COR-L47 (cell line): ENCODE measurements at regions not wholly inside any gene's neighbourhood (a gene's known extent, or its start where the extent isn't known, plus 50 kb on each side); places are given as distances from the start of the nearest gene placed in this dataset.
"Not testable (repeated sequence)": the region's sequence is repeated elsewhere in the genome, so short reads cannot be mapped to it uniquely, and the experiment has no call there.

Experiments used
- DNase-seq: peaks from one replicate; lab custom pipeline; 2025; lab: John Stamatoyannopoulos, UW

GRCh38 chr14:104230946-104231345 is 92.6 kb downstream of the KIF26A start:
- no peak for DNase-seq

GRCh38 chr14:104232070-104232484 is 93.7 kb downstream of the KIF26A start:
- no peak for DNase-seq

- DNase-seq = not testable (repeated sequence)
These were observed 95.8 kb downstream of the KIF26A start for GRCh38 chr14:104234007-104234786.

GRCh38 chr14:104235686-104236085 is 97.3 kb downstream of the KIF26A start:
- no peak for DNase-seq

- no peak for DNase-seq
These were observed 99.5 kb downstream of the KIF26A start for GRCh38 chr14:104237651-104238423.

GRCh38 chr14:104238424-104239184 is 100.2 kb downstream of the KIF26A start:
- DNase-seq = no peak

GRCh38 chr14:104239185-104239775 is 100.9 kb downstream of the KIF26A start:
- DNase-seq = no peak

GRCh38 chr14:104239861-104240301 is 101.5 kb downstream of the KIF26A start:
- DNase-seq = no peak

GRCh38 chr14:104240434-104241157 is 102.2 kb downstream of the KIF26A start:
- DNase-seq = peak; percentile 98

GRCh38 chr14:104243200-104243599 is 104.8 kb downstream of the KIF26A start:
- DNase-seq = no peak

GRCh38 chr14:104244221-104245011 is 106.0 kb downstream of the KIF26A start:
- DNase-seq = no peak

GRCh38 chr14:104245075-104245474 is 106.7 kb downstream of the KIF26A start:
- DNase-seq = no peak

- no peak for DNase-seq
These were observed 107.3 kb downstream of the KIF26A start for GRCh38 chr14:104245723-104246122.

- DNase-seq = no peak
These were observed 108.3 kb downstream of the KIF26A start for GRCh38 chr14:104246401-104247335.

- no peak for DNase-seq
These were observed 109.2 kb downstream of the KIF26A start for GRCh38 chr14:104247336-104248202.

- no peak for DNase-seq
These were observed 110.0 kb downstream of the KIF26A start for GRCh38 chr14:104248203-104249055.

- DNase-seq = no peak
These were observed 110.7 kb downstream of the KIF26A start for GRCh38 chr14:104249089-104249488.
